ENCODE measurements at regions not wholly inside any gene's neighbourhood (a gene's known extent, or its start where the extent isn't known, plus 50 kb on each side); places are given as distances from the start of the nearest gene placed in this dataset.

DNA sequence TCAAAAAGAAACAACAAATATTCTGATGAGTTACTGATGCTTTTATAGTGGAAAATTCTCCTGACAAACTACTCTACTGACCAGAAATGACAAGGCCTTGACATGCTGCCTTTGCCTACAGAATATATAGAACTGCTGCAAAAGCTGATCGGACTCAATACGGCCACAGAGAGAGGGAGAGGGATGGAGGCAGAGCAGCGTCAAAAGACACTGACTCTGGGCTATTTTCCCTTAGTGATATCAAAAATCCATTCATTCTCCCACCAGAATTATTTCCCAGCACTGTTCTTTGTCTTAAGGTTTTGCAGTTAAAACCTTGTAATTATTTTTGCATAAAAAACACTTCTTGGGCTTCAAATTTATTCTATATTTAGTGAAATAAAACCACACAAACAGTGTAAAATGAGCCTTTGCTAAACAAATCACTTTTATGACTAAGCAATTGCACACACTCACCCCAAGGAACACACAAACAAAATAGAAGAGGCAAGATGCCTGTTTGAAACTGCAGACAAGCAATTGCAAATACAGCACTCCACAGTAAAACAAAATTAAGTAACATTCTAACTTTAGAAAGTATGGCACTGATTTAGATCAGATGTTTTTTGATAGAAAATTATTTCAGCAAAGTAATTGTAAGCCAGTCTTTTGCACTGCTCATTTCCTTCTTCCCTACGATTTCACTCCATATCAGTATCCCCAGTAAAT, 1036.4 kb downstream of the ADGRL2 start:
- TF ChIP-seq, protein P1, sequence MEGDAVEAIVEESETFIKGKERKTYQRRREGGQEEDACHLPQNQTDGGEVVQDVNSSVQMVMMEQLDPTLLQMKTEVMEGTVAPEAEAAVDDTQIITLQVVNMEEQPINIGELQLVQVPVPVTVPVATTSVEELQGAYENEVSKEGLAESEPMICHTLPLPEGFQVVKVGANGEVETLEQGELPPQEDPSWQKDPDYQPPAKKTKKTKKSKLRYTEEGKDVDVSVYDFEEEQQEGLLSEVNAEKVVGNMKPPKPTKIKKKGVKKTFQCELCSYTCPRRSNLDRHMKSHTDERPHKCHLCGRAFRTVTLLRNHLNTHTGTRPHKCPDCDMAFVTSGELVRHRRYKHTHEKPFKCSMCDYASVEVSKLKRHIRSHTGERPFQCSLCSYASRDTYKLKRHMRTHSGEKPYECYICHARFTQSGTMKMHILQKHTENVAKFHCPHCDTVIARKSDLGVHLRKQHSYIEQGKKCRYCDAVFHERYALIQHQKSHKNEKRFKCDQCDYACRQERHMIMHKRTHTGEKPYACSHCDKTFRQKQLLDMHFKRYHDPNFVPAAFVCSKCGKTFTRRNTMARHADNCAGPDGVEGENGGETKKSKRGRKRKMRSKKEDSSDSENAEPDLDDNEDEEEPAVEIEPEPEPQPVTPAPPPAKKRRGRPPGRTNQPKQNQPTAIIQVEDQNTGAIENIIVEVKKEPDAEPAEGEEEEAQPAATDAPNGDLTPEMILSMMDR (IDR thresholded peaks at IDR 0.05) = no peak
- TF ChIP-seq EP300 (IDR thresholded peaks at IDR 0.05) = no peak
- no peak for TF ChIP-seq POLR2A (IDR thresholded peaks at IDR 0.05)
- no peaks in the 10 kb centered on the region for H3K9me3 ChIP-seq
- 67 to 68% (median 67%) methylated on average over 4 of the region's 4 CpGs for whole genome bisulfite sequencing, 3 donors
- intact Hi-C loops (cut with DNase I) = no loop called here
- no peaks in the 10 kb centered on the region for H3K27me3 ChIP-seq
- no peaks in the 10 kb centered on the region for H3K36me3 ChIP-seq
- H3K4me1 ChIP-seq (ENCODE audit: insufficient read depth) = no peaks in the 10 kb centered on the region
- no peak overlapping the region for H3K27ac ChIP-seq
- H3K4me3 ChIP-seq = no peak overlapping the region
- DNase-seq = no peak

DNA sequence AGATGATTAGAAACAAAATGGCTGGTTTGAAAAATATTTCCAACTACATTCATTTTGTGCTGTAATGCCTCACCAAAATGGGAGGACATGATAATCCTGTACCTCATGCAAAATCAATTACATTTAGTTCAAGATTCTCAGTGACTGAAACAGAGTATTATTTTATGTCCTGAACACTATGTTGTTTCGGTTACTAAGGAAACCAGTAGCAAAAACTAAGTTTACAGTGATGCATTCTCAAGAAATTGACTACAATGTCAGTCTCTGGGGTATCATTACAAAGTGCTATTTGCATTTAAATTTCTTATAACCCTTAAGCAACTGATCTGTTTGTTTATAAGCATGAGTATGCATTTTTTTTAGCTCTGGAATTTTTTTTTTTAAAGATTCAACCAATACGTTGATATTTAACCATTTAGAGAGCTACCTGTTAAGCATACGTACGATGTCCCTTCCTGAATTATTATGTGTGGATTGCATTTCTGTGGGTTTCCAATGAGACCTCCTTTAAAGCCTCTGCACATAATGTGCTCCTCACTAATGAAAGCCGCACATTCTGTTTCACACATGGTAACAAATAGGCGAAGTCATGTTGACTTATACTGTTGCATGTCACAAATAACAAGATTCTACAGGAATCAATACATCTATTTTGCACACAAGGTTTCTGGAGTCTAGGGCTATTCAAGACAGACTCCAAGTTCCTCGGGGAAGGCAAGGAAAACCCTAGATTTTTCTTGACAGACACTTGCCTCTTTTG, 1035.7 kb downstream of the ADGRL2 start:
- H3K27ac ChIP-seq = no peak overlapping the region
- H3K9me3 ChIP-seq = no peaks in the 10 kb centered on the region
- intact Hi-C loops (cut with DNase I) = no loop called here
- no peak for TF ChIP-seq EP300 (IDR thresholded peaks at IDR 0.05)
- TF ChIP-seq, protein P1 (IDR thresholded peaks at IDR 0.05) = no peak
- no peak for TF ChIP-seq POLR2A (IDR thresholded peaks at IDR 0.05)
- no peak for DNase-seq
- H3K4me1 ChIP-seq (ENCODE audit: insufficient read depth) = no peaks in the 10 kb centered on the region
- WGBS, 3 donors = 89 to 90% (median 90%) methylated on average over 7 of the region's 7 CpGs
- H3K36me3 ChIP-seq = no peaks in the 10 kb centered on the region
- H3K27me3 ChIP-seq = no peaks in the 10 kb centered on the region
- no peak overlapping the region for H3K4me3 ChIP-seq

DNA sequence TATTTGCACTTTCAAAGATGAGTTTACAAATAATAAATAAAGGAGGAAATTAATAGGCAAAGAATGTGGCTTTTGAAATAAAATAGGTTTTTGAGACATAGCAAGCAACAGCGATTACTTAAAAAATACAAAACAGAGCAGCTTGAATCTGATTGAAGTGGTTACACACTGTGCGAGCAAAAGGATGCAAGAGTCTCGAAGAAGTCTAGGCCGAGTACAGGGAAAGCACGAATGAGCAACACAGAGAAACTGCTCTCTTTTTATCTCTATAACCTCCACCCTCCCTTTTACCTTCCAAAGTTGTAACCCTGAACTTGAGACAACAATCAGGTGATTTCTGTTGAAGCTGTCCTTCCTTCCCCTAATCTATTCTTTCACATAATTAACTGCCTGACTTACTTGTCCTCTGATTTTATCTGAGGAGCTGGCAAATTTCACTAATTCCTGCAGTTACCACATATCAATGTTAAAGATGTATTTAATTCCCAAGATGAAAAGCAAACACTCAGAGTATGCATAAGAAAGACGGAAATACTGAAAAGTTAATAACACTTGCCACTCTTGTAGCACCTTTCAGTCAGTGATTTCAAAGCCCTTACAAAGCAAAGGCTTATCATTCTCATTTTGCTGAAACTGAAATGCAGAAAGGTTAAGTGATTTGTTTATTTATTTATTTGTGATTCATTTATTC, 1030.1 kb downstream of the ADGRL2 start:
- TF ChIP-seq POLR2A (IDR thresholded peaks at IDR 0.05) (no peak), EP300 (IDR thresholded peaks at IDR 0.05) (no peak)
- TF ChIP-seq, protein P1 (IDR thresholded peaks at IDR 0.05) = no peak
- H3K36me3 ChIP-seq = no peaks in the 10 kb centered on the region
- H3K4me1 ChIP-seq (ENCODE audit: insufficient read depth) = no peaks in the 10 kb centered on the region
- DNase-seq = no peak
- no peak overlapping the region for H3K4me3 ChIP-seq
- intact Hi-C loops (cut with DNase I) = no loop called here
- no peaks in the 10 kb centered on the region for H3K27me3 ChIP-seq
- 77 to 80% (median 79%) methylated on average over 6 of the region's 6 CpGs for WGBS, 3 donors
- H3K9me3 ChIP-seq = no peaks in the 10 kb centered on the region
- no peak overlapping the region for H3K27ac ChIP-seq

DNA sequence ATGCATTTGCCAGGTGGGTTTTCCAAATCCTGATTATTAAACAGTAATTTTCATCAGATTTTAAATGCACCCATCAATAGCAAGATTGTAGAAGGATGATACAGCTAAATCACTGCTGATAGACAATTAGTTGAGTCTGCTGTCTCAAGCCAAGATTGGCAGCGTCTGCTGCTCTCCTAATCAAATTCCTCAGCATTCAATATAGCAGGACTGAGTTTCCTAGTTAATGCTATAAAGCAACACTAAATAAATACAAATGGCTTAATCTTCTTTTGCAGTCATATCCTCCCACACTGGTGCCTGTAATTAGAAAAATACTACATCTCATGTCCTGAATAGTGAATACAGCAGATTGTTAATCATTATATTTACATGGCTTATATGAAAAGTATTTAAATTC, 1028.8 kb downstream of the ADGRL2 start:
- H3K27me3 ChIP-seq = no peaks in the 10 kb centered on the region
- no peaks in the 10 kb centered on the region for H3K9me3 ChIP-seq
- no peak overlapping the region for H3K4me3 ChIP-seq
- no peaks in the 10 kb centered on the region for H3K36me3 ChIP-seq
- no peak for DNase-seq
- intact Hi-C loops (cut with DNase I) = no loop called here
- no peaks in the 10 kb centered on the region for H3K4me1 ChIP-seq (ENCODE audit: insufficient read depth)
- no peak overlapping the region for H3K27ac ChIP-seq
- TF ChIP-seq POLR2A (IDR thresholded peaks at IDR 0.05) (no peak), EP300 (IDR thresholded peaks at IDR 0.05) (no peak)
- TF ChIP-seq, protein P1 (IDR thresholded peaks at IDR 0.05) = no peak
- WGBS, 3 donors = 76 to 85% (median 77%) methylated on average over 1 of the region's 1 CpG
